ENCODE measurements at regions not wholly inside any gene's neighbourhood (a gene's known extent, or its start where the extent isn't known, plus 50 kb on each side); places are given as distances from the start of the nearest gene placed in this dataset.
A peak's percentile ranks its signal among the peaks of the same experiment; 100 is the strongest.

GRCh38 chr22:27315833-27316232 is 485.7 kb downstream of the MN1 start:
- Histone ChIP-seq H3K4me1 (ENCODE audit: insufficient read depth, low read length, poor library complexity, severe bottlenecking) (peaks cover 33% of the 10 kb centered on the region), H3K4me3 (ENCODE audit: low read depth, low read length, poor library complexity, severe bottlenecking) (no peak overlapping the region), H3K9me3 (ENCODE audit: low read depth, low read length, poor library complexity, severe bottlenecking) (peaks cover 7% of the 10 kb centered on the region), H3K27me3 (replicated peaks; ENCODE audit: insufficient read depth, low read depth, low read length, poor library complexity) (no peaks in the 10 kb centered on the region), H3K36me3 (ENCODE audit: insufficient read depth, low read length, poor library complexity, severe bottlenecking) (no peaks in the 10 kb centered on the region), H3K27ac (ENCODE audit: low read depth, low read length, poor library complexity, severe bottlenecking) (no peak overlapping the region)
- no peak for DNase-seq (ENCODE audit: low spot score)
- BruUV-seq (replicated peaks): no TSS peak
- intact Hi-C loops (cut with micrococcal nuclease; ENCODE audit: unreplicated experiment): no loop called here
- ChIA-PET POLR2A (ENCODE audit: low non-redundant PET) (no interaction called here), CTCF (no interaction called here)
- no peak for TF ChIP-seq CTCF (conservative IDR thresholded peaks at IDR 0.05; ENCODE audit: low read depth, low read length)
- TF ChIP-seq EZH2 (IDR thresholded peaks at IDR 0.05; ENCODE audit: borderline replicate concordance, low read depth, low read length, poor library complexity, severe bottlenecking): no peak

- H3K4me3 ChIP-seq (ENCODE audit: low read depth, low read length, poor library complexity, severe bottlenecking): no peak overlapping the region
- POLR2A ChIA-PET (ENCODE audit: low non-redundant PET): no interaction called here
- BruUV-seq (replicated peaks): no TSS peak
- peak; percentile 73 for DNase-seq (ENCODE audit: low spot score)
- peak overlapping the region; percentile 82 for H3K27ac ChIP-seq (ENCODE audit: low read depth, low read length, poor library complexity, severe bottlenecking)
- CTCF ChIA-PET: no interaction called here
- no peaks in the 10 kb centered on the region for H3K27me3 ChIP-seq (replicated peaks; ENCODE audit: insufficient read depth, low read depth, low read length, poor library complexity)
- no peaks in the 10 kb centered on the region for H3K36me3 ChIP-seq (ENCODE audit: insufficient read depth, low read length, poor library complexity, severe bottlenecking)
- H3K4me1 ChIP-seq (ENCODE audit: insufficient read depth, low read length, poor library complexity, severe bottlenecking): peaks cover 33% of the 10 kb centered on the region
- intact Hi-C loops (cut with micrococcal nuclease; ENCODE audit: unreplicated experiment): no loop called here
- TF ChIP-seq CTCF (conservative IDR thresholded peaks at IDR 0.05; ENCODE audit: low read depth, low read length) (peak; percentile 51), EZH2 (IDR thresholded peaks at IDR 0.05; ENCODE audit: borderline replicate concordance, low read depth, low read length, poor library complexity, severe bottlenecking) (no peak)
- H3K9me3 ChIP-seq (ENCODE audit: low read depth, low read length, poor library complexity, severe bottlenecking): peaks cover 7% of the 10 kb centered on the region
These were observed 484.5 kb downstream of the MN1 start for GRCh38 chr22:27317096-27317495.

- peak overlapping the region; percentile 25 for H3K4me3 ChIP-seq (ENCODE audit: low read depth, low read length, poor library complexity, severe bottlenecking)
These were observed 483.6 kb downstream of the MN1 start for GRCh38 chr22:27317971-27318428.

More at GRCh38 chr22:27317971-27318428, 483.6 kb downstream of the MN1 start:
- H3K27me3 ChIP-seq (replicated peaks; ENCODE audit: insufficient read depth, low read depth, low read length, poor library complexity): no peaks in the 10 kb centered on the region
- H3K9me3 ChIP-seq (ENCODE audit: low read depth, low read length, poor library complexity, severe bottlenecking): peaks cover 7% of the 10 kb centered on the region
- TF ChIP-seq EZH2 (IDR thresholded peaks at IDR 0.05; ENCODE audit: borderline replicate concordance, low read depth, low read length, poor library complexity, severe bottlenecking) (no peak), CTCF (conservative IDR thresholded peaks at IDR 0.05; ENCODE audit: low read depth, low read length) (no peak)
- ChIA-PET CTCF (no interaction called here), POLR2A (ENCODE audit: low non-redundant PET) (no interaction called here)
- intact Hi-C loops (cut with micrococcal nuclease; ENCODE audit: unreplicated experiment): no loop called here
- no peaks in the 10 kb centered on the region for H3K36me3 ChIP-seq (ENCODE audit: insufficient read depth, low read length, poor library complexity, severe bottlenecking)
- no TSS peak for BruUV-seq (replicated peaks)
- DNase-seq (ENCODE audit: low spot score): peak; percentile 40
- peaks cover 29% of the 10 kb centered on the region for H3K4me1 ChIP-seq (ENCODE audit: insufficient read depth, low read length, poor library complexity, severe bottlenecking)
- peak overlapping the region; percentile 82 for H3K27ac ChIP-seq (ENCODE audit: low read depth, low read length, poor library complexity, severe bottlenecking)

Measured in A673 (cell line).